Cardiac muscle cell (in vitro differentiated cells and primary cell): ENCODE measurements at regions not wholly inside any gene's neighbourhood (a gene's known extent, or its start where the extent isn't known, plus 50 kb on each side); places are given as distances from the start of the nearest gene placed in this dataset.

Experiments used
- DNase-seq, 2 donors: peaks; one replicate each; pipeline versions ENCODE4 v3.0.0 to v3.0.0-alpha.2; 2010 to 2017; ENCODE audit warnings: low read depth in 1 of 2, low spot score in 1 of 2
- H3K27ac ChIP-seq: fragments of 200-600 bp; sonication (generic); 2 replicates; pipeline ENCODE4 v1.5.1; 2016
- H3K27me3 ChIP-seq: fragments of 200-600 bp; sonication (generic); 2 replicates; pipeline ENCODE4 v1.6.0; 2016; ENCODE audit warnings: control low read depth
- H3K36me3 ChIP-seq: fragments of 200-600 bp; sonication (generic); 2 replicates; pipeline ENCODE4 v1.5.1; 2016; ENCODE audit warnings: control low read depth
- H3K4me1 ChIP-seq: fragments of 200-600 bp; sonication (generic); 2 replicates; pipeline ENCODE4 v1.8.1; 2017; ENCODE audit warnings: low read depth, mild to moderate bottlenecking, mixed run types
- H3K4me3 ChIP-seq: fragments of 200-600 bp; sonication (generic); 2 replicates; pipeline ENCODE4 v1.5.1; 2016; ENCODE audit warnings: mild to moderate bottlenecking
- H3K9me3 ChIP-seq: fragments of 200-600 bp; sonication (generic); 2 replicates; pipeline ENCODE4 v1.5.1; 2017; ENCODE audit warnings: low read depth, mild to moderate bottlenecking, control low read depth
- CTCF ChIP-seq: IDR thresholded peaks from 2 replicates; pipeline ENCODE4 v1.5.1; 2012; ENCODE audit warnings: low read depth, mild to moderate bottlenecking, low read length

GRCh38 chr16:52092126-52092525, 454.8 kb downstream of the TOX3 start:
- no peaks in the 10 kb centered on the region for H3K9me3 ChIP-seq
- no peak overlapping the region for H3K4me3 ChIP-seq
- peaks cover 9% of the 10 kb centered on the region for H3K4me1 ChIP-seq
- H3K27me3 ChIP-seq = no peaks in the 10 kb centered on the region
- no peak overlapping the region for H3K27ac ChIP-seq
- no peak for TF ChIP-seq CTCF
- no peaks in the 10 kb centered on the region for H3K36me3 ChIP-seq
- DNase-seq = no peak

- no peak for DNase-seq
- H3K27ac ChIP-seq = no peak overlapping the region
- H3K27me3 ChIP-seq = no peaks in the 10 kb centered on the region
- no peak for TF ChIP-seq CTCF
- no peaks in the 10 kb centered on the region for H3K36me3 ChIP-seq
- H3K4me1 ChIP-seq = no peaks in the 10 kb centered on the region
- no peaks in the 10 kb centered on the region for H3K9me3 ChIP-seq
- H3K4me3 ChIP-seq = no peak overlapping the region
Measured at GRCh38 chr16:52090080-52090479, 456.9 kb downstream of the TOX3 start.

- H3K27me3 ChIP-seq = no peaks in the 10 kb centered on the region
- no peak overlapping the region for H3K4me3 ChIP-seq
- H3K27ac ChIP-seq = no peak overlapping the region
- TF ChIP-seq CTCF = no peak
- DNase-seq = no peak
- H3K4me1 ChIP-seq = no peaks in the 10 kb centered on the region
- H3K9me3 ChIP-seq = no peaks in the 10 kb centered on the region
- no peaks in the 10 kb centered on the region for H3K36me3 ChIP-seq
Measured at GRCh38 chr16:52089476-52089875, 457.5 kb downstream of the TOX3 start.

- H3K9me3 ChIP-seq = no peaks in the 10 kb centered on the region
- H3K4me3 ChIP-seq = no peak overlapping the region
- H3K27ac ChIP-seq = no peak overlapping the region
- H3K4me1 ChIP-seq = no peaks in the 10 kb centered on the region
- DNase-seq = no peak
- H3K27me3 ChIP-seq = no peaks in the 10 kb centered on the region
- TF ChIP-seq CTCF = no peak
- H3K36me3 ChIP-seq = no peaks in the 10 kb centered on the region
Measured at GRCh38 chr16:52086901-52087300, 460.0 kb downstream of the TOX3 start.

GRCh38 chr16:52078716-52079655, 468.0 kb downstream of the TOX3 start:
- H3K27ac ChIP-seq = no peak overlapping the region
- no peak for TF ChIP-seq CTCF
- H3K4me3 ChIP-seq = no peak overlapping the region
- no peaks in the 10 kb centered on the region for H3K4me1 ChIP-seq
- DNase-seq = no peak
- H3K27me3 ChIP-seq = no peaks in the 10 kb centered on the region
- no peaks in the 10 kb centered on the region for H3K9me3 ChIP-seq
- H3K36me3 ChIP-seq = no peaks in the 10 kb centered on the region
